ENCODE measurements at regions not wholly inside any gene's neighbourhood (a gene's known extent, or its start where the extent isn't known, plus 50 kb on each side); places are given as distances from the start of the nearest gene placed in this dataset.

DNA sequence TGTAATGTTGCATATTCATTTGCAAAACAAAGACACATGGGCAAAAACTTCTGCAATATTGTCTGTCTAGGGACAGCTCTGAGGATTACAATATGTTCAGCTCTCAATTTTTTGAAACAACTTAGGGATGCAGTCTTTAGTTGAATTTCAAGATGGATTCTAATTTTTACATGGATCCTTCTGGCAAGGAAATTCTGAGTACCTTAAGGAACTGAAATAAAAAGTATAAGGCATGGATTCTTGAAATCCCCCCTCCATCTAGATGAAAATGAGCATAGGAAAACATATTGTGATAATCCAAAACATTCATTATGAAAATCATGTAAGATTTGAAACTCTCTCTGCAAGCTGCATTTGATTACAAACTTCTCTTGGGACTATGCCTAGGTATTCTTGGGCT, 568.6 kb downstream of the CETN3 start:
- TF ChIP-seq RFX5 (IDR thresholded peaks at IDR 0.05; ENCODE audit: borderline replicate concordance, low read depth, low read length): no peak
- TF ChIP-seq POLR2A (IDR thresholded peaks at IDR 0.05; ENCODE audit: control extremely low read depth in 1 of 2, low read depth in 2 of 2, low read length in 2 of 2): no peak
- no peak for TF ChIP-seq SIN3A (conservative IDR thresholded peaks at IDR 0.05 in 1 of 2, IDR thresholded peaks at IDR 0.05 in 1 of 2; ENCODE audit: low read depth in 1 of 2, low read length in 2 of 2)
